CD4-positive, alpha-beta T cell (primary cell): ENCODE measurements at regions not wholly inside any gene's neighbourhood (a gene's known extent, or its start where the extent isn't known, plus 50 kb on each side); places are given as distances from the start of the nearest gene placed in this dataset.
"Not testable (repeated sequence)": the region's sequence is repeated elsewhere in the genome, so short reads cannot be mapped to it uniquely, and the experiment has no call there.

ENCODE experiments used
- ATAC-seq: fragments of 200-7000 bp; cut with Tn5 transposase; one replicate; pipeline ENCODE4 v1.10.0; 2022; ENCODE audit warnings: mild to moderate bottlenecking; ENCODE audit not compliant: poor library complexity
- CTCF ChIA-PET: fragments of 350-600 bp; sonication (Branson Sonifier 250); formaldehyde crosslinking; loops from one replicate; lab custom pipeline; 2021; ENCODE audit warnings: antibody characterized with exemption, inconsistent platforms; lab: Charles Lee
- POLR2A ChIA-PET: fragments of 350-600 bp; sonication (Branson Sonifier 250); formaldehyde crosslinking; loops from one replicate; lab custom pipeline; 2021; ENCODE audit warnings: antibody characterized with exemption, inconsistent platforms; lab: Charles Lee
- DNase-seq, 14 experiments: peaks; one replicate each; pipeline ENCODE4 v3.0.0-alpha.2; 2013 to 2020; ENCODE audit warnings: mixed read lengths in 2 of 14
- H3K27ac ChIP-seq, 2 donors: one replicate each; pipeline versions ENCODE4 v1.5.1 to v1.7.0; 2013; ENCODE audit warnings: low read length in 2 of 2, low read depth in 1 of 2, mild to moderate bottlenecking in 1 of 2
- H3K27me3 ChIP-seq, 2 experiments: 1 replicate in 1 of 2; 2 replicates in 1 of 2; pipeline versions ENCODE4 v1.6.1 to v1.7.0; 2013; ENCODE audit warnings: low read length in 2 of 2, control low read depth in 1 of 2, mild to moderate bottlenecking in 1 of 2, moderate library complexity in 1 of 2; ENCODE audit not compliant: insufficient read depth in 2 of 2, control insufficient read depth in 1 of 2
- H3K36me3 ChIP-seq: one replicate; pipeline ENCODE4 v1.6.1; 2013; ENCODE audit warnings: low read length, control low read depth; ENCODE audit not compliant: insufficient read depth
- H3K4me1 ChIP-seq: one replicate; pipeline ENCODE4 v1.6.1; 2013; ENCODE audit warnings: low read length, control low read depth; ENCODE audit not compliant: insufficient read depth
- H3K4me3 ChIP-seq: one replicate; pipeline ENCODE4 v1.5.1; 2013; ENCODE audit warnings: mild to moderate bottlenecking, low read length, moderate library complexity
- H3K9me3 ChIP-seq, 2 experiments: 1 replicate in 1 of 2; 2 replicates in 1 of 2; pipeline versions ENCODE4 v1.6.1 to v1.7.0; 2013; ENCODE audit warnings: low read length in 2 of 2, mild to moderate bottlenecking in 2 of 2, control low read depth in 1 of 2, moderate library complexity in 1 of 2; ENCODE audit not compliant: control insufficient read depth in 1 of 2, insufficient read depth in 1 of 2
- H3K27ac Mint-ChIP-seq: one replicate; pipeline ENCODE4 v1.8.0; 2020; ENCODE audit warnings: mixed read lengths
- H3K27me3 Mint-ChIP-seq: one replicate; pipeline ENCODE4 v1.8.0; 2021; ENCODE audit warnings: mixed read lengths
- H3K36me3 Mint-ChIP-seq: one replicate; pipeline ENCODE4 v1.8.0; 2021; ENCODE audit warnings: low read depth, mixed read lengths
- H3K4me1 Mint-ChIP-seq: one replicate; pipeline ENCODE4 v1.8.0; 2021; ENCODE audit warnings: low read depth, mixed read lengths
- H3K4me3 Mint-ChIP-seq: one replicate; pipeline ENCODE4 v1.8.0; 2020; ENCODE audit warnings: mild to moderate bottlenecking, mixed read lengths
- H3K9me3 Mint-ChIP-seq: one replicate; pipeline ENCODE4 v1.8.0; 2020; ENCODE audit warnings: mixed read lengths
- CTCF ChIP-seq: fragments of 200-600 bp; IDR thresholded peaks from one replicate; pipeline ENCODE4 v1.8.0; 2022; ENCODE audit warnings: antibody characterized with exemption, mild to moderate bottlenecking
- intact Hi-C, 2 experiments: fragments of 100-400 bp; cut with DNase I in 1 of 2; cut with micrococcal nuclease in 1 of 2; formaldehyde crosslinking; loops; one replicate each; pipeline versions ENCODE4 v1.15.1 to v1.9.0; 2023 to 2025; cut with DNase I, micrococcal nuclease

GRCh38 chr5:96492459-96493047, 59.5 kb upstream of the PCSK1 start:
- Mint-ChIP-seq H3K27me3 (peaks cover 20% of the 10 kb centered on the region), H3K4me3 (no peak overlapping the region), H3K9me3 (no peaks in the 10 kb centered on the region), H3K4me1 (no peaks in the 10 kb centered on the region), H3K36me3 (no peaks in the 10 kb centered on the region), H3K27ac (no peak overlapping the region)
- ChIA-PET POLR2A (no interaction called here), CTCF (no interaction called here)
- H3K36me3 ChIP-seq = no peaks in the 10 kb centered on the region
- no peaks in the 10 kb centered on the region for H3K4me1 ChIP-seq
- peaks cover 0 to 5% of the 10 kb centered on the region in 2 experiments for H3K9me3 ChIP-seq
- no peaks in the 10 kb centered on the region for H3K27me3 ChIP-seq
- ATAC-seq = no peak
- H3K27ac ChIP-seq = no peak overlapping the region
- intact Hi-C loops = no loop called here
- no peak for TF ChIP-seq CTCF
- DNase-seq = no peak
- no peak overlapping the region for H3K4me3 ChIP-seq

- Histone ChIP-seq H3K27ac (no peak overlapping the region), H3K36me3 (no peaks in the 10 kb centered on the region), H3K4me3 (no peak overlapping the region), H3K9me3 (peaks cover 0 to 5% of the 10 kb centered on the region in 2 experiments), H3K27me3 (no peaks in the 10 kb centered on the region), H3K4me1 (no peaks in the 10 kb centered on the region)
- DNase-seq (no peak), ATAC-seq (no peak)
- no peaks in the 10 kb centered on the region for H3K9me3 Mint-ChIP-seq
- H3K4me1 Mint-ChIP-seq = no peaks in the 10 kb centered on the region
- H3K27ac Mint-ChIP-seq = no peak overlapping the region
- ChIA-PET CTCF (no interaction called here), POLR2A (no interaction called here)
- no peak for TF ChIP-seq CTCF
- intact Hi-C loops = no loop called here
- peaks cover 14% of the 10 kb centered on the region for H3K27me3 Mint-ChIP-seq
- no peak overlapping the region for H3K4me3 Mint-ChIP-seq
- no peaks in the 10 kb centered on the region for H3K36me3 Mint-ChIP-seq
These were observed 60.3 kb upstream of the PCSK1 start for GRCh38 chr5:96493219-96493790.

GRCh38 chr5:96495412-96495811, 62.4 kb upstream of the PCSK1 start:
- H3K36me3 ChIP-seq, ATAC-seq, H3K4me3 Mint-ChIP-seq, H3K27ac ChIP-seq, H3K4me1 ChIP-seq, H3K36me3 Mint-ChIP-seq, H3K9me3 ChIP-seq, H3K4me1 Mint-ChIP-seq, H3K9me3 Mint-ChIP-seq, H3K27me3 Mint-ChIP-seq, CTCF ChIA-PET, intact Hi-C loops, DNase-seq, H3K27ac Mint-ChIP-seq, H3K27me3 ChIP-seq, POLR2A ChIA-PET, H3K4me3 ChIP-seq: not testable (repeated sequence)

GRCh38 chr5:96497027-96497426, 64.0 kb upstream of the PCSK1 start:
- H3K9me3 Mint-ChIP-seq, H3K4me1 ChIP-seq, H3K27me3 ChIP-seq, H3K4me1 Mint-ChIP-seq, H3K36me3 Mint-ChIP-seq, POLR2A ChIA-PET, intact Hi-C loops, H3K9me3 ChIP-seq, DNase-seq, H3K36me3 ChIP-seq, ATAC-seq, H3K27ac ChIP-seq, H3K4me3 Mint-ChIP-seq, H3K4me3 ChIP-seq, H3K27me3 Mint-ChIP-seq, CTCF ChIA-PET, H3K27ac Mint-ChIP-seq: not testable (repeated sequence)
